AG10803 (cell line): ENCODE measurements at regions not wholly inside any gene's neighbourhood (a gene's known extent, or its start where the extent isn't known, plus 50 kb on each side); places are given as distances from the start of the nearest gene placed in this dataset.

Experiments used
- DNase-seq: peaks from one replicate; pipeline ENCODE4 v3.0.0; 2010; ENCODE audit warnings: low read depth
- H3K4me3 ChIP-seq: 2 replicates; pipeline ENCODE4 v1.5.1; 2011; ENCODE audit warnings: mild to moderate bottlenecking, low read length, control low read depth
- CTCF ChIP-seq: conservative IDR thresholded peaks from 2 replicates; pipeline ENCODE4 v1.5.1; 2011; ENCODE audit warnings: mild to moderate bottlenecking, low read length, control low read depth, inconsistent platforms

- DNase-seq: no peak
- TF ChIP-seq CTCF: no peak
- H3K4me3 ChIP-seq: no peak overlapping the region
These were observed 226.0 kb downstream of the BMP7 start for GRCh38 chr20:57040466-57040865.

GRCh38 chr20:57040924-57041323 lies 225.5 kb downstream of the BMP7 start:
- peak; percentile 75 for DNase-seq
- TF ChIP-seq CTCF: no peak
- no peak overlapping the region for H3K4me3 ChIP-seq

- no peak for TF ChIP-seq CTCF
- peak; percentile 34 for DNase-seq
- H3K4me3 ChIP-seq: no peak overlapping the region
These were observed 223.3 kb downstream of the BMP7 start for GRCh38 chr20:57043091-57043490.

GRCh38 chr20:57043669-57044268 lies 222.7 kb downstream of the BMP7 start:
- DNase-seq: no peak
- H3K4me3 ChIP-seq: no peak overlapping the region
- no peak for TF ChIP-seq CTCF

- no peak for DNase-seq
- TF ChIP-seq CTCF: peak; percentile 28
- no peak overlapping the region for H3K4me3 ChIP-seq
These were observed 219.0 kb downstream of the BMP7 start for GRCh38 chr20:57047281-57048026.

GRCh38 chr20:57048027-57048869 lies 218.2 kb downstream of the BMP7 start:
- H3K4me3 ChIP-seq: no peak overlapping the region
- peak; percentile 60 for TF ChIP-seq CTCF
- peak; percentile 65 for DNase-seq
